WI38 (cell line): ENCODE measurements at regions not wholly inside any gene's neighbourhood (a gene's known extent, or its start where the extent isn't known, plus 50 kb on each side); places are given as distances from the start of the nearest gene placed in this dataset.

Source experiments
- H3K4me3 ChIP-seq: 2 replicates; pipeline ENCODE4 v1.5.1; 2011; ENCODE audit warnings: low read depth, mild to moderate bottlenecking, control low read depth, low read length
- CTCF ChIP-seq: IDR thresholded peaks from 2 replicates; pipeline ENCODE4 v1.5.1; 2012; ENCODE audit warnings: low read depth, mild to moderate bottlenecking, control low read depth, low read length

GRCh38 chr12:123100882-123101281 lies 50.0 kb downstream of the PITPNM2 start:
- H3K4me3 ChIP-seq: no peak overlapping the region
- TF ChIP-seq CTCF: no peak

- no peak for TF ChIP-seq CTCF
- no peak overlapping the region for H3K4me3 ChIP-seq
These were observed 50.4 kb downstream of the PITPNM2 start for GRCh38 chr12:123100450-123100849.

GRCh38 chr12:123099560-123100192 lies 51.2 kb downstream of the PITPNM2 start:
- no peak for TF ChIP-seq CTCF
- H3K4me3 ChIP-seq: no peak overlapping the region

GRCh38 chr12:123098780-123099179 lies 52.1 kb downstream of the PITPNM2 start:
- TF ChIP-seq CTCF: no peak
- H3K4me3 ChIP-seq: no peak overlapping the region

GRCh38 chr12:123097561-123098084 lies 53.3 kb downstream of the PITPNM2 start:
- no peak overlapping the region for H3K4me3 ChIP-seq
- no peak for TF ChIP-seq CTCF

- no peak overlapping the region for H3K4me3 ChIP-seq
- no peak for TF ChIP-seq CTCF
These were observed 54.1 kb downstream of the PITPNM2 start for GRCh38 chr12:123096741-123097140.

GRCh38 chr12:123096182-123096581 lies 54.7 kb downstream of the PITPNM2 start:
- H3K4me3 ChIP-seq: no peak overlapping the region
- TF ChIP-seq CTCF: no peak
